ENCODE measurements at regions not wholly inside any gene's neighbourhood (a gene's known extent, or its start where the extent isn't known, plus 50 kb on each side); places are given as distances from the start of the nearest gene placed in this dataset.
"Not testable (repeated sequence)": the region's sequence is repeated elsewhere in the genome, so short reads cannot be mapped to it uniquely, and the experiment has no call there.

- BruUV-seq (replicated peaks): no TSS peak
- Histone ChIP-seq H3K9me3 (replicated peaks; ENCODE audit: control insufficient read depth, insufficient read depth, low read length) (no peaks in the 10 kb centered on the region), H3K36me3 (ENCODE audit: control insufficient read depth in 2 of 2, extremely low read depth in 1 of 2, insufficient read depth in 2 of 2, low read length in 2 of 2) (no peaks in the 10 kb centered on the region), H3K4me2 (ENCODE audit: insufficient read depth, low read length) (no peak overlapping the region), H2AFZ (ENCODE audit: low read depth, low read length) (no peak overlapping the region), H3K9me1 (replicated peaks; ENCODE audit: control insufficient read depth, extremely low read depth, insufficient read depth, low read length) (no peaks in the 10 kb centered on the region), H3K4me1 (ENCODE audit: control insufficient read depth, extremely low read depth, insufficient read depth, low read length) (no peaks in the 10 kb centered on the region), H3K27me3 (ENCODE audit: control insufficient read depth in 2 of 2, insufficient read depth in 2 of 2, low read length in 2 of 2) (no peaks in the 10 kb centered on the region), H3K27ac (ENCODE audit: insufficient read depth, low read depth, low read length) (no peak overlapping the region), H3K9ac (replicated peaks; ENCODE audit: extremely low read depth, insufficient read depth, low read length) (no peak overlapping the region), H4K20me1 (replicated peaks; ENCODE audit: control insufficient read depth, extremely low read depth, insufficient read depth, low read length) (no peaks in the 10 kb centered on the region), H3K4me3 (replicated peaks in 1 of 3; ENCODE audit: insufficient read depth in 1 of 3, low read depth in 1 of 3, low read length in 3 of 3) (no peak overlapping the region), H3K79me2 (ENCODE audit: control insufficient read depth, insufficient read depth, low read length) (no peaks in the 10 kb centered on the region)
- DNase-seq (ENCODE audit: low read depth, low spot score) (no peak), FAIRE-seq (no peak)
- no peak for TF ChIP-seq MAX (IDR thresholded peaks at IDR 0.05; ENCODE audit: insufficient read depth, insufficient read length)
- no peak for TF ChIP-seq EZH2 (IDR thresholded peaks at IDR 0.05; ENCODE audit: borderline replicate concordance, low read depth, low read length, severe bottlenecking)
- no peak for TF ChIP-seq CTCF (IDR thresholded peaks at IDR 0.05; ENCODE audit: extremely low read depth in 1 of 2, insufficient read depth in 1 of 2, low read depth in 1 of 2, low read length in 2 of 2)
- no peak for TF ChIP-seq POLR2AphosphoS5 (IDR thresholded peaks at IDR 0.05; ENCODE audit: insufficient read depth, low read depth, low read length)
- no peak for TF ChIP-seq JUN (IDR thresholded peaks at IDR 0.05; ENCODE audit: borderline replicate concordance, insufficient read depth, insufficient read length, low read depth)
- no peak for TF ChIP-seq MYC (IDR thresholded peaks at IDR 0.05; ENCODE audit: low read depth, low read length)
- no peak for TF ChIP-seq FOS (IDR thresholded peaks at IDR 0.05; ENCODE audit: borderline replicate concordance, insufficient read depth, low read length)
- no peak for TF ChIP-seq POLR2A (IDR thresholded peaks at IDR 0.05; ENCODE audit: low read depth, low read length)
- TF ChIP-seq GATA2 (IDR thresholded peaks at IDR 0.05; ENCODE audit: insufficient read depth, insufficient read length, low read depth, low read length): no peak
- ChIA-PET POLR2A (no interaction called here), CTCF (no interaction called here)
- dilution Hi-C loops (cut with MboI; ENCODE audit: extremely low pct_ligation_motif_present, low sequenced_read_pairs) (no loop called here), intact Hi-C loops (cut with micrococcal nuclease) (no loop called here)
Measured at GRCh38 chr10:3563298-3563697, 221.7 kb downstream of the KLF6 start.

- BruUV-seq (replicated peaks); H3K9me3 ChIP-seq (replicated peaks; ENCODE audit: control insufficient read depth, insufficient read depth, low read length); FAIRE-seq; H3K4me1 ChIP-seq (ENCODE audit: control insufficient read depth, extremely low read depth, insufficient read depth, low read length); dilution Hi-C loops (cut with MboI; ENCODE audit: extremely low pct_ligation_motif_present, low sequenced_read_pairs); POLR2A ChIA-PET; H3K79me2 ChIP-seq (ENCODE audit: control insufficient read depth, insufficient read depth, low read length); H2AFZ ChIP-seq (ENCODE audit: low read depth, low read length); H3K9ac ChIP-seq (replicated peaks; ENCODE audit: extremely low read depth, insufficient read depth, low read length); H3K27me3 ChIP-seq (ENCODE audit: control insufficient read depth in 2 of 2, insufficient read depth in 2 of 2, low read length in 2 of 2); DNase-seq (ENCODE audit: low read depth, low spot score); H3K27ac ChIP-seq (ENCODE audit: insufficient read depth, low read depth, low read length); H3K36me3 ChIP-seq (ENCODE audit: control insufficient read depth in 2 of 2, extremely low read depth in 1 of 2, insufficient read depth in 2 of 2, low read length in 2 of 2); H3K4me3 ChIP-seq (replicated peaks in 1 of 3; ENCODE audit: insufficient read depth in 1 of 3, low read depth in 1 of 3, low read length in 3 of 3); H4K20me1 ChIP-seq (replicated peaks; ENCODE audit: control insufficient read depth, extremely low read depth, insufficient read depth, low read length); H3K4me2 ChIP-seq (ENCODE audit: insufficient read depth, low read length); intact Hi-C loops (cut with micrococcal nuclease); H3K9me1 ChIP-seq (replicated peaks; ENCODE audit: control insufficient read depth, extremely low read depth, insufficient read depth, low read length): not testable (repeated sequence)
- CTCF ChIA-PET: interaction anchor here (1.1 kb wide), 1 partner anchor 72 kb away, joined by 3 read pairs; no protein-coding TSS in a partner anchor
Measured at GRCh38 chr10:3560628-3561027, 224.4 kb downstream of the KLF6 start.
